Activated CD4-positive, alpha-beta T cell treated with anti-CD3 and anti-CD28 coated beads for 36 hours (primary cell): ENCODE measurements at regions not wholly inside any gene's neighbourhood (a gene's known extent, or its start where the extent isn't known, plus 50 kb on each side); places are given as distances from the start of the nearest gene placed in this dataset.

Source experiments
- ATAC-seq: fragments of 200-7000 bp; cut with Tn5 transposase; one replicate; pipeline ENCODE4 v1.10.0; 2021; ENCODE audit warnings: mild to moderate bottlenecking, moderate library complexity
- CTCF ChIA-PET: fragments of 350-600 bp; sonication (Branson Sonifier 250); formaldehyde crosslinking; loops from one replicate; lab custom pipeline; 2021; ENCODE audit warnings: antibody characterized with exemption; lab: Charles Lee
- POLR2A ChIA-PET: fragments of 350-600 bp; sonication (Branson Sonifier 250); formaldehyde crosslinking; loops from one replicate; lab custom pipeline; 2021; ENCODE audit warnings: antibody characterized with exemption, inconsistent platforms; lab: Charles Lee
- DNase-seq: peaks from one replicate; pipeline ENCODE4 v3.0.0-alpha.2; 2020
- H3K27ac Mint-ChIP-seq: one replicate; pipeline ENCODE4 v1.8.0; 2021; ENCODE audit warnings: mixed read lengths
- H3K27me3 Mint-ChIP-seq: one replicate; pipeline ENCODE4 v1.8.0; 2021; ENCODE audit warnings: mixed read lengths
- H3K36me3 Mint-ChIP-seq: one replicate; pipeline ENCODE4 v1.8.0; 2021; ENCODE audit warnings: low read depth, mixed read lengths
- H3K4me1 Mint-ChIP-seq: one replicate; pipeline ENCODE4 v1.8.0; 2021; ENCODE audit warnings: mixed read lengths
- H3K4me3 Mint-ChIP-seq: one replicate; pipeline ENCODE4 v1.8.0; 2021; ENCODE audit warnings: mild to moderate bottlenecking, moderate library complexity, mixed read lengths
- H3K9me3 Mint-ChIP-seq: one replicate; pipeline ENCODE4 v1.8.0; 2021; ENCODE audit warnings: low read depth, mixed read lengths
- intact Hi-C, 2 experiments: fragments of 100-400 bp; cut with DNase I in 1 of 2; cut with micrococcal nuclease in 1 of 2; formaldehyde crosslinking; loops; one replicate each; pipeline versions ENCODE4 v1.14.2 to v1.15.1; 2022 to 2024; cut with DNase I, micrococcal nuclease

DNA sequence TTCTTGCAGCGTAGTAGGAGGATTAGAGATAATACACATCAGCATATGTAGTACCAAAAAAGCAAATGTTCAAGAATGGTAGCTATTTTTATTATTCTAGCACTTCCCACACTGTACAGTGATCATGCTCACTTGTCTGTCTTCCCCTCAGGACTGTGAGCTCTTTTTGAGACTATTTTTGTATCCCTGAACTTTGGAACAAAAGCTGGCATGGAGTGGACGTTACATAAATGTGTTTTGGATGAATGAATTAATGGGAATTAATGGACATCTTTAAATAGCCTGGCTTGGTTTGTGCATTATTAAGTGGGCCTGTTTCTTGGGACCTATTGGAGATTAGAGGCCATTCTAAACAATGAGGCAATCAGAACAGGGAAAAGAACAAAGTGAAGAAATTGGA, 243.7 kb downstream of the CD83 start:
- H3K27ac Mint-ChIP-seq = no peak overlapping the region
- H3K4me1 Mint-ChIP-seq = peaks cover 10% of the 10 kb centered on the region
- H3K27me3 Mint-ChIP-seq = no peaks in the 10 kb centered on the region
- ATAC-seq = no peak
- no peaks in the 10 kb centered on the region for H3K9me3 Mint-ChIP-seq
- CTCF ChIA-PET = interaction anchor here (0.6 to 1.5 kb wide), 3 partner anchors 15 to 1225 kb away, joined by 3 to 4 read pairs (median 3); no protein-coding TSS in a partner anchor
- no peaks in the 10 kb centered on the region for H3K36me3 Mint-ChIP-seq
- no peak overlapping the region for H3K4me3 Mint-ChIP-seq
- intact Hi-C loops = no loop called here
- POLR2A ChIA-PET = interaction anchor here (0.6 kb wide), 1 partner anchor 1462 kb away, joined by 3 read pairs; no protein-coding TSS in a partner anchor
- no peak for DNase-seq

DNA sequence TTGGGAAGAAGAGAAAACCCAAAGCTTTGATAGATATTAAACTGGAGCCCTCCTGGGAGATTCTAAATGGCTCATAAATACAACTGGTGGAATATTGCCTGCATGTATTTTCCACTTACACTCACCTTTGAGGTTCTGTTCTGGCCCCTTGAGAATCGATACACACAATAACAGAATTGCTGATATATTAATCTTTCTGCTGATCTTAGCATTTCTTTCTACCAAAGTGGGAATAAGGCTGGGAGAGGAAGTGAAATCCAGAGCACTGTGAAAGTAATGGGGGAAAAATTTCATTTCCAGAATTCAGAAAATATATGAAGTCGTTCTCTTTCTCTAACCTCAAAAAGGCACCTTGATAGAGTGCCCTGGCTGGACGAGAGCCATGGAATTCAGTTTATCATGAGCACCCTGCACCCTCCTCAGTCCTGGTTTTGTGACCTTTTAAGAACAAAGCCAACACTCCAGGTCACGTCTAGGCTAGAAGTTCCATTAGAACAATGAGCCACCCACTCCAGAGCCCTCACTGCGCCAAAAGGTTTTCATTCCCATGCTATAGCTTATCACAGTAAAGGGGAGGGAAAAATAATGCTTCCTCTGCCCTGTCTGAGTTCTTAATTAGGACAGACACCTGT, 244.5 kb downstream of the CD83 start:
- Mint-ChIP-seq H3K27ac (no peak overlapping the region), H3K27me3 (no peaks in the 10 kb centered on the region), H3K36me3 (no peaks in the 10 kb centered on the region), H3K4me3 (no peak overlapping the region), H3K9me3 (no peaks in the 10 kb centered on the region), H3K4me1 (peaks cover 10% of the 10 kb centered on the region)
- ATAC-seq (no peak), DNase-seq (no peak)
- intact Hi-C loops = no loop called here
- ChIA-PET CTCF (interaction anchor here (0.6 kb wide), 1 partner anchor 94 kb away, joined by 4 read pairs; no protein-coding TSS in a partner anchor), POLR2A (interaction anchor here (0.6 kb wide), 1 partner anchor 1462 kb away, joined by 3 read pairs; no protein-coding TSS in a partner anchor)

DNA sequence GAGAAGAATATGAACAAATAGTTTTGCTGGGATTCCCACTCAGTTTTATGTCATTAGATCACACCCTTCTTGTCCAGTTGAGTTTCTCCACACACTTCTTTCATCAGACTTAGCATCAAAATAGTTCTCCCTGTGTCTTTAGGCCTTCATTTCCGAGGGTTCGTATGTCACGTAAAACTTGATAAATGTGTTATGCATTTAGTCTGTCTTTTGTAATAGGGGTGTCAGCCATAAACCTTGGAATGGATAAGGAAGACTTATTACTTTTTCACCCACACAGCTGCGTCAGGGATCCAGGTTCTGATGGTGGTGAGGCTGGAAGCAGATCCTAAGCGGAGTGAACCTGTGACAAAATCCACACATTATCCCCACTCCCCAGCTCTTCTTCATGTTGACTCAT, 246.8 kb downstream of the CD83 start:
- ATAC-seq = no peak
- H3K27me3 Mint-ChIP-seq = no peaks in the 10 kb centered on the region
- H3K9me3 Mint-ChIP-seq = no peaks in the 10 kb centered on the region
- POLR2A ChIA-PET = no interaction called here
- no peak overlapping the region for H3K4me3 Mint-ChIP-seq
- no peak overlapping the region for H3K27ac Mint-ChIP-seq
- no peak for DNase-seq
- H3K36me3 Mint-ChIP-seq = no peaks in the 10 kb centered on the region
- CTCF ChIA-PET = interaction anchor here (0.6 kb wide), 1 partner anchor 1262 kb away, joined by 3 read pairs; no protein-coding TSS in a partner anchor
- peaks cover 5% of the 10 kb centered on the region for H3K4me1 Mint-ChIP-seq
- intact Hi-C loops = no loop called here

DNA sequence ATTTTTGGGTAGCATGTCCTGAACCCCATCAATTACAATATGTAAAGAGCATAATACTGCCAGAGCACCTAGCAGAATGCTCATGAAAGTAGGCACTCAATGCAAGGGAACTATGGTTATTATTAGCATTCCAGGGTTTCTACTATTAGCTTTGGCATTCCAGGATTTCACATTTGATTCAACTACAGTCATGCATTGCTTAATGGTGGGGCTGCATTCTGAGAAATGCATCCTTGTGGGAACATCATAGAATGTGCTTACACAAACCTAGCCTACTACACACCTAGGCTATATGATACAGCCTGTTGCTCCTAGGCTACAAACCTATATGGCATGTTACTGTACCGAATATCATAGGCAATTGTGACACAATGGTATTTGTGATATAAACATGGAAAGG, 247.8 kb downstream of the CD83 start:
- no peaks in the 10 kb centered on the region for H3K9me3 Mint-ChIP-seq
- ATAC-seq = no peak
- CTCF ChIA-PET = no interaction called here
- H3K4me1 Mint-ChIP-seq = peaks cover 5% of the 10 kb centered on the region
- intact Hi-C loops = no loop called here
- H3K4me3 Mint-ChIP-seq = no peak overlapping the region
- no peaks in the 10 kb centered on the region for H3K36me3 Mint-ChIP-seq
- no peak for DNase-seq
- no peaks in the 10 kb centered on the region for H3K27me3 Mint-ChIP-seq
- POLR2A ChIA-PET = no interaction called here
- no peak overlapping the region for H3K27ac Mint-ChIP-seq

DNA sequence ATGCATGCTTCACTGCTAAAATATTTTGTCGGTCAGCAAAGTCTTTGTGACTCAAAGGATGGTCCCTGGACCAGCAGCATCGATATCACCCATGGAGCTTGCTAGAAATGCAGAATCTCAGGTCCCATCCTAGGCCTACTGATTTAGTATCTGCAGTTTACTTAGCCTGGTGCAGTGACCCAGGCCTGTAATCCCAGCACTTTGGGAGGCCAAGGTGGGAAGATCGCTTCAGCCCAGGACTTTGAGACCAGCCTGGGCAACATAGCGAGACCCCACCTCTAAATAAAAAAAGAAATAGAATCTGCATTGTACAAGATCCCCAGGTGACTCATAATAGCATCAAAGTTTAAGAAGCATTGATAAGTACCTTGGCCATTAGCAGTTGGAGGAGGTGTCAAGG, 248.7 kb downstream of the CD83 start:
- Mint-ChIP-seq H3K36me3 (no peaks in the 10 kb centered on the region), H3K4me3 (no peak overlapping the region), H3K27ac (no peak overlapping the region), H3K27me3 (no peaks in the 10 kb centered on the region), H3K9me3 (no peaks in the 10 kb centered on the region), H3K4me1 (peaks cover 6% of the 10 kb centered on the region)
- CTCF ChIA-PET = no interaction called here
- POLR2A ChIA-PET = no interaction called here
- DNase-seq = no peak
- no peak for ATAC-seq
- intact Hi-C loops = no loop called here

DNA sequence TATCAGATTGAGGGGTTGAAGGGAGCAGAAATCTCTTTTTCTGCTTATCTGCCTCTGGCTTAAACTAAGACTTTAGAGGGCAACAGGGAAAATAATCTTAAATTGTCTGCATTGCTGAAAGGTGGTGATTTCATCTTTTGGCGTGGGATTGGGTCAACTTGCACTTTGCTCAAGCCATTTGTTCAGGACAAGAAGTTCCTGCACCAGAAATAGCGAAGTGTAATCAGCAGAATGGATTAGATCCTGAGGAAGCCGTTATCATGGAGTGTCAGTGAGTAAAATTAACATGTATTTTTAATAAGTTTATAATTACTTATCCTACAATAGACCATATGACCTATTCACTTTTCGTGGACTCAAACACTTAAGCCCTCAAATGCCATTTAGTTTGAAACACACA, 249.3 kb downstream of the CD83 start:
- DNase-seq (no peak), ATAC-seq (no peak)
- ChIA-PET POLR2A (no interaction called here), CTCF (no interaction called here)
- Mint-ChIP-seq H3K4me1 (peaks cover 11% of the 10 kb centered on the region), H3K27ac (no peak overlapping the region), H3K27me3 (no peaks in the 10 kb centered on the region), H3K4me3 (no peak overlapping the region), H3K36me3 (no peaks in the 10 kb centered on the region), H3K9me3 (no peaks in the 10 kb centered on the region)
- intact Hi-C loops = no loop called here

DNA sequence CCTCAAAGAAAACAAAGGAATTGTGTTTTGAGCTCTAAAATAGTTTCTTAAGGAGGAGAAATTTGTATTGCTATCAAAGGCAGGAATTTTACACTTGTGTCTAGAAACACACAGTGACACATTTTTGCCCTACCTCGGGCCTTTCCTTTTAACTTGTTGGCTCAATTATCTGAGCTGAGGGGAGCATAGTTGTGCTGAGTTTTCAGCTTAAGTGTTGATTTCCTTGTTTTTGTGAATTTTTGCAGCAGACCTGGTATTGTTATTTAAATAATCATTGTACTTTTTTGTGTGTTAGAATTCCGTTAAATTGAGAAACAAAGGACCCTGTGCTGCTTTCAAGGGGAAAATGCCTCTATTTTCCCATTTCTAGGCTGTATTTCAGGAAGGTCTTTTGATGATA, 249.7 kb downstream of the CD83 start:
- ATAC-seq (no peak), DNase-seq (no peak)
- no peaks in the 10 kb centered on the region for H3K27me3 Mint-ChIP-seq
- H3K4me1 Mint-ChIP-seq = peaks cover 15% of the 10 kb centered on the region
- intact Hi-C loops = no loop called here
- no peaks in the 10 kb centered on the region for H3K36me3 Mint-ChIP-seq
- no peaks in the 10 kb centered on the region for H3K9me3 Mint-ChIP-seq
- ChIA-PET CTCF (no interaction called here), POLR2A (no interaction called here)
- no peak overlapping the region for H3K4me3 Mint-ChIP-seq
- no peak overlapping the region for H3K27ac Mint-ChIP-seq

DNA sequence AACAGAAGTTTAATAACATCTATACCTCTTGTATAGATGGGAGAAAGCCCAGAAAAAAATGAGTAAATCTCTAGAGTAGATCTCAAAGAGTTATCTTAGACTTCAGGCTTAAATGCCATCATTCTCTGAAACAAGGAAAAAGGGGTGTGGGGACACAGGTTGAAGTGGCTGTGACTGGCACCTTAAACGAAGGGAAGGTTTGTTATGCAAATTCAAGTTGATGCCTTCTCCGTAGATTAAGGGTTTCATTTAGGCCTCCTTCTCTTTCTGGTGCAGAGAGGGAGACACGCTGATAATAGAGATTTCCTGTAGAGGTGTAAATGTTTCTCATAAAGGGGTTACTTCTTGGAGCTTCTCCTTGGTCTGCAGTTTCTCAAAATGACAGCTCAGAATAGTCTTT, 252.1 kb downstream of the CD83 start:
- intact Hi-C loops = loop anchor here in 1 of 2 experiments (5.0 kb wide), 2 partner anchors 53 to 83 kb away; no protein-coding TSS in a partner anchor
- no peak for ATAC-seq
- Mint-ChIP-seq H3K27ac (no peak overlapping the region), H3K9me3 (no peaks in the 10 kb centered on the region), H3K4me3 (no peak overlapping the region), H3K4me1 (peaks cover 31% of the 10 kb centered on the region), H3K36me3 (no peaks in the 10 kb centered on the region), H3K27me3 (no peaks in the 10 kb centered on the region)
- ChIA-PET POLR2A (no interaction called here), CTCF (interaction anchor here (0.6 to 1.5 kb wide), 4 partner anchors 28 to 515 kb away, joined by 3 read pairs; no protein-coding TSS in a partner anchor)
- DNase-seq = no peak

DNA sequence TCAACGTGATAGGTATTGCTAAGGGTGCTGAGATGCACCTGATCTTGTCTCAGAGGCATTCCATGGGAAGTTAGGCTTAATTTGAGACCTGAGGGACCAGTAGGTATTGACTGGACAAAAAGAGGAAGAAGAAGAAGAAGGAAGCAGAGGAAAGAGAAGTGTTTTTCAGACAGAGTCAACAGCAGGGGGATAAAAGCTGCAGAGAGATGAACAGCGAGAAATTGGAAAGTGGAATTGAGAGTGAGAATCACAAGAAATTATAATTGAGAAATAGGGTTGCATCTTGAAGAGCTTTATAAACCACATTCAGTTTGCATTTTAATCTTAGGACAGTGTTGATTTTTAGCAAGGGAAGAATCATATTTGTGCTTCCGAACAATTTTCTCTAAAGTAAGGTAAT, 254.0 kb downstream of the CD83 start:
- Mint-ChIP-seq H3K36me3 (no peaks in the 10 kb centered on the region), H3K27ac (peak overlapping the region; percentile 37), H3K9me3 (peaks cover under 1% of the 10 kb centered on the region), H3K4me3 (peak overlapping the region; percentile 24), H3K4me1 (peaks cover 40% of the 10 kb centered on the region), H3K27me3 (peaks cover 2% of the 10 kb centered on the region)
- ChIA-PET POLR2A (interaction anchor here (0.5 kb wide), 1 partner anchor 174 kb away, joined by 3 read pairs; no protein-coding TSS in a partner anchor), CTCF (no interaction called here)
- DNase-seq (no peak), ATAC-seq (peak; percentile 20)
- intact Hi-C loops = loop anchor here in 1 of 2 experiments (5.0 kb wide), 2 partner anchors 51 to 81 kb away; no protein-coding TSS in a partner anchor

DNA sequence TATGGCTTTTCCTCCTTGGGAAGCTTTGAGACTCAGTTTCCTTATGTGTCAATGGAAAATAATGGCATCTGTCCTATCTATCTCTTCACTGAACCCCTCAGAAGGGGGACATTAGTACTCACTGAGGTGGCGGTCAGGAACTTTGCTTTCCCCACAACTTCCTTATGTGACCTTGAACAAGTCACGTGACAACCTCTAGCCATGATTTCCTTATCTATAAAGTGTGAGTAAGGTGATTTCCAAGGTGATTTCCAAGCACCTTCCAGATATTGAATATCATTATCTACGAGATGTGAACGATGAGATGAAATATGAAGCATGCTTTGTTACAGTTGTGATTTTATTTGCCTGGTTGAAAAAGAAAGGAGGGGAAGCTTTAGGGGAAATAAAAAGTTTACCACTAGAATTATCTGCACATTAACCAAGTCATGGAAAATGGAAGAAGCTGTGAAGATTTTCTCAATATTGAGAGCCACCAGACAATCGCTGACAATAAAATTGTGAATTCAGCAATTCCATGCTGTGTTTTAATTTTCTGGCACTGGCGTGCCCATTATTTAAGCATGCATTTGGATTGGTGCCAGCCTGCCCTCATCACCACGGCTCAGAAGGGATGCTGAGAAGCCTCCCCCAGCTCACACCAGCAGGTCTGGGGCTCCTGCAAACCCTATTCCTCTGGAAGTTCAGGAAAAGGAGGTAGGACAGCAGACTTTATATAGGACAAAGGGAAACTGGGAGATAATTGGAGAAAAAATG, 255.3 kb downstream of the CD83 start:
- peak overlapping the region; percentile 40 for H3K27ac Mint-ChIP-seq
- intact Hi-C loops = loop anchor here in 1 of 2 experiments (5.0 kb wide), 2 partner anchors 49 to 79 kb away; no protein-coding TSS in a partner anchor
- DNase-seq = no peak
- peaks cover 5% of the 10 kb centered on the region for H3K27me3 Mint-ChIP-seq
- no peaks in the 10 kb centered on the region for H3K36me3 Mint-ChIP-seq
- peaks cover 3% of the 10 kb centered on the region for H3K9me3 Mint-ChIP-seq
- CTCF ChIA-PET = interaction anchor here (0.6 kb wide), 1 partner anchor 13 kb away, joined by 3 read pairs; no protein-coding TSS in a partner anchor
- H3K4me3 Mint-ChIP-seq = no peak overlapping the region
- POLR2A ChIA-PET = no interaction called here
- ATAC-seq = peak; percentile 34
- H3K4me1 Mint-ChIP-seq = peaks cover 40% of the 10 kb centered on the region

DNA sequence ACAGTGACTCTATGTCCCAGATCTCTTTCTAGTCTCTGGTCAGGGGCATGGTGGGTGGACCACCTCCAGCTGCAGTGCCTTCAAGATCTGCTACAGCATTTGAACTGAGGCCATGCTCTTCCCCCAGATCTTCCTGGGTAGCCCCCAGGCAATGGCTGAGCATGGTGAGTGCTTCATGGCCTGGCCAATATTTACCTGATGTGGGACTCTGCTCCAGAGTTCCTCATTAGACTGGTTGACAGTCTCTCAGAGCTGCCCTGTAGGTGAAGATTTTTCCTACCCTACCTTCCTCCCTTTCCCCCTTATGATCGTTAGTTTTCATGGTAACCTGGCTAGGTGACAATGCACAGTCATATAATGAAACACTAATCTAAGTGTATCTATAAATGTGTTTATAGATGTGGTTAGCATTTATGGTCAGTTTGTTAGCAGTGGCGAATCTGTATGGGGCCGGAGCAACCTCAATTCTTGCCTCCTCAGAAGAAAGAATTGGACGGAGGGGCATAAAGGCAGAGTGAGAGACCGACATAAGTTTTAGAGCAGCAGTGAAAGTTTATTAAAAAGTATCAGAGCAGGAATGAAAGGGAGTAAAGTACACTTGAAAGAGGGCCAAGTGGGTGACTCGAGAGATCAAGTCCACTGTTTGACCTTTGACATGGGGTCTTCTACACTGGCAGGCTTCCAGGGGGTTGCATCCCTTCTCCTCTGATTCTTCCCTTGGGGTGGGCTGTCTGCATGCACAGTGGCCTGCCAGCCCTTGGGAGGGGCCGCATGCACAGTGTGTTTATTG, 256.3 kb downstream of the CD83 start:
- ChIA-PET POLR2A (no interaction called here), CTCF (no interaction called here)
- Mint-ChIP-seq H3K4me1 (peaks cover 40% of the 10 kb centered on the region), H3K27ac (no peak overlapping the region), H3K9me3 (peaks cover 6% of the 10 kb centered on the region), H3K27me3 (peaks cover 5% of the 10 kb centered on the region), H3K36me3 (peaks cover 2% of the 10 kb centered on the region), H3K4me3 (no peak overlapping the region)
- DNase-seq (no peak), ATAC-seq (no peak)
- intact Hi-C loops = loop anchor here in 1 of 2 experiments (5.0 kb wide), 2 partner anchors 48 to 78 kb away; no protein-coding TSS in a partner anchor
